IPS-NIHi7 (cell line): ENCODE measurements at regions not wholly inside any gene's neighbourhood (a gene's known extent, or its start where the extent isn't known, plus 50 kb on each side); places are given as distances from the start of the nearest gene placed in this dataset.

Source experiments
- DNase-seq: peaks from one replicate; pipeline ENCODE4 v3.0.0; 2012; ENCODE audit warnings: mixed read lengths; ENCODE audit errors: extremely low spot score

- DNase-seq: no peak
Measured at GRCh38 chr6:90816764-90817163, 229.9 kb upstream of the MAP3K7 start.

- no peak for DNase-seq
Measured at GRCh38 chr6:90811596-90812226, 224.8 kb upstream of the MAP3K7 start.

GRCh38 chr6:90809035-90809434, 222.2 kb upstream of the MAP3K7 start:
- peak; percentile 27 for DNase-seq

GRCh38 chr6:90807791-90808701, 221.2 kb upstream of the MAP3K7 start:
- no peak for DNase-seq

- no peak for DNase-seq
Measured at GRCh38 chr6:90805619-90806155, 218.8 kb upstream of the MAP3K7 start.

- DNase-seq: no peak
Measured at GRCh38 chr6:90803956-90804355, 217.1 kb upstream of the MAP3K7 start.

- DNase-seq: no peak
Measured at GRCh38 chr6:90795078-90795477, 208.2 kb upstream of the MAP3K7 start.

GRCh38 chr6:90793771-90794170, 206.9 kb upstream of the MAP3K7 start:
- DNase-seq: no peak

GRCh38 chr6:90790696-90791095, 203.8 kb upstream of the MAP3K7 start:
- no peak for DNase-seq

- DNase-seq: peak; percentile 13
Measured at GRCh38 chr6:90790058-90790457, 203.2 kb upstream of the MAP3K7 start.

GRCh38 chr6:90788781-90789180, 201.9 kb upstream of the MAP3K7 start:
- no peak for DNase-seq

- DNase-seq: no peak
Measured at GRCh38 chr6:90787446-90787845, 200.6 kb upstream of the MAP3K7 start.

GRCh38 chr6:90780778-90781177, 193.9 kb upstream of the MAP3K7 start:
- DNase-seq: no peak

GRCh38 chr6:90780141-90780540, 193.3 kb upstream of the MAP3K7 start:
- no peak for DNase-seq

GRCh38 chr6:90778417-90779203, 191.7 kb upstream of the MAP3K7 start:
- DNase-seq: no peak

GRCh38 chr6:90770778-90771177, 183.9 kb upstream of the MAP3K7 start:
- DNase-seq: no peak

- DNase-seq: no peak
Measured at GRCh38 chr6:90765895-90766294, 179.0 kb upstream of the MAP3K7 start.

- no peak for DNase-seq
Measured at GRCh38 chr6:90765491-90765890, 178.6 kb upstream of the MAP3K7 start.

- no peak for DNase-seq
Measured at GRCh38 chr6:90764001-90764400, 177.1 kb upstream of the MAP3K7 start.

GRCh38 chr6:90759664-90760063, 172.8 kb upstream of the MAP3K7 start:
- DNase-seq: no peak

GRCh38 chr6:90758741-90759140, 171.9 kb upstream of the MAP3K7 start:
- DNase-seq: peak; percentile 58
